Endothelial cell of umbilical vein (primary cell): ENCODE measurements at regions not wholly inside any gene's neighbourhood (a gene's known extent, or its start where the extent isn't known, plus 50 kb on each side); places are given as distances from the start of the nearest gene placed in this dataset.

Experiments used
- BruUV-seq: library from RNA; stranded (reverse); fragments of 400-500 nt; replicated peaks from 2 replicates; lab custom pipeline; 2021; lab: Mats Ljungman, UMichigan
- CTCF ChIA-PET: fragments of 300-600, 350-600 bp; sonication (Branson Sonifier 250); formaldehyde crosslinking; loops from one replicate; lab custom pipeline; 2021; ENCODE audit warnings: antibody characterized with exemption, inconsistent platforms; lab: Charles Lee
- POLR2A ChIA-PET: fragments of 300-600, 350-600 bp; sonication (Branson Sonifier 250); formaldehyde crosslinking; loops from one replicate; lab custom pipeline; 2021; ENCODE audit warnings: antibody characterized with exemption, inconsistent platforms; lab: Charles Lee
- DNase-seq: peaks from one replicate; pipeline ENCODE4 v3.0.0-alpha.2; 2011; ENCODE audit warnings: low read depth, low spot score
- FAIRE-seq: peaks from 2 replicates; lab custom pipeline; 2011; peaks lifted over from hg19 to GRCh38; lab: Jason Lieb, UNC
- H2AFZ ChIP-seq: 2 replicates; pipeline ENCODE4 v1.6.0; 2012; ENCODE audit warnings: low read depth, low read length, control low read depth, inconsistent platforms
- H3K27ac ChIP-seq: 2 replicates; pipeline ENCODE4 v1.5.1; 2011; ENCODE audit warnings: low read depth, mild to moderate bottlenecking, control low read depth, low read length, moderate library complexity; ENCODE audit not compliant: insufficient read depth
- H3K27me3 ChIP-seq, 2 experiments: 2 replicates each; pipeline versions ENCODE4 v1.6.0 to v1.6.1; 2011; ENCODE audit warnings: low read length in 2 of 2, mixed read lengths in 1 of 2; ENCODE audit not compliant: control insufficient read depth in 2 of 2, insufficient read depth in 2 of 2
- H3K36me3 ChIP-seq, 2 experiments: 2 replicates in 1 of 2; 3 replicates in 1 of 2; pipeline ENCODE4 v1.5.1; 2011; ENCODE audit warnings: low read length in 2 of 2, mild to moderate bottlenecking in 1 of 2, moderate library complexity in 1 of 2; ENCODE audit not compliant: control insufficient read depth in 2 of 2, insufficient read depth in 2 of 2; ENCODE audit errors: extremely low read depth in 1 of 2
- H3K4me1 ChIP-seq: 3 replicates; pipeline ENCODE4 v1.5.1; 2011; ENCODE audit warnings: mild to moderate bottlenecking, low read length; ENCODE audit not compliant: control insufficient read depth, insufficient read depth; ENCODE audit errors: extremely low read depth
- H3K4me2 ChIP-seq: 2 replicates; pipeline ENCODE4 v1.6.1; 2011; ENCODE audit warnings: low read length, control low read depth, mixed read lengths; ENCODE audit not compliant: insufficient read depth
- H3K4me3 ChIP-seq, 3 experiments: fragments of 200-600 bp in 1 of 3; sonication (generic), shearing (Covaris generic) in 1 of 3; replicated peaks in 1 of 3; 2 replicates each; pipeline ENCODE4 v1.5.1; 2011 to 2016; ENCODE audit warnings: control low read depth in 3 of 3, low read length in 3 of 3, mild to moderate bottlenecking in 2 of 3, inconsistent platforms in 1 of 3, low read depth in 1 of 3, moderate library complexity in 1 of 3; ENCODE audit not compliant: insufficient read depth in 1 of 3
- H3K79me2 ChIP-seq: 2 replicates; pipeline ENCODE4 v1.6.0; 2012; ENCODE audit warnings: low read length, inconsistent platforms; ENCODE audit not compliant: control insufficient read depth, insufficient read depth
- H3K9ac ChIP-seq: replicated peaks from 2 replicates; pipeline ENCODE3; 2011; ENCODE audit warnings: low read length, control low read depth; ENCODE audit not compliant: insufficient read depth; ENCODE audit errors: extremely low read depth
- H3K9me1 ChIP-seq: replicated peaks from 3 replicates; pipeline ENCODE4 v1.6.0; 2011; ENCODE audit warnings: mild to moderate bottlenecking, low read length; ENCODE audit not compliant: control insufficient read depth, insufficient read depth; ENCODE audit errors: extremely low read depth
- H3K9me3 ChIP-seq: replicated peaks from 2 replicates; pipeline ENCODE4 v1.5.1; 2012; ENCODE audit warnings: low read length, inconsistent platforms; ENCODE audit not compliant: control insufficient read depth, insufficient read depth
- H4K20me1 ChIP-seq: replicated peaks from 2 replicates; pipeline ENCODE3; 2011; ENCODE audit warnings: mild to moderate bottlenecking, low read length; ENCODE audit not compliant: control insufficient read depth, insufficient read depth; ENCODE audit errors: extremely low read depth
- CTCF ChIP-seq, 2 donors: IDR thresholded peaks; 1 replicate in 1 of 2; 2 replicates in 1 of 2; pipeline ENCODE4 v1.5.1; 2011; ENCODE audit warnings: low read length in 2 of 2, mild to moderate bottlenecking in 2 of 2, moderate library complexity in 2 of 2, control low read depth in 1 of 2, inconsistent platforms in 1 of 2, low read depth in 1 of 2; ENCODE audit not compliant: insufficient read depth in 1 of 2; ENCODE audit errors: extremely low read depth in 1 of 2
- EZH2 ChIP-seq: IDR thresholded peaks from 2 replicates; pipeline ENCODE4 v1.6.1; 2012; ENCODE audit warnings: borderline replicate concordance, low read depth, mild to moderate bottlenecking, moderate library complexity, low read length, inconsistent platforms; ENCODE audit not compliant: severe bottlenecking
- FOS ChIP-seq: IDR thresholded peaks from 2 replicates; pipeline ENCODE4 v1.6.1; 2011; ENCODE audit warnings: mild to moderate bottlenecking, low read length, moderate library complexity, borderline replicate concordance; ENCODE audit not compliant: insufficient read depth
- GATA2 ChIP-seq: IDR thresholded peaks from 2 replicates; pipeline ENCODE4 v1.7.0; 2011; ENCODE audit warnings: low read depth, mild to moderate bottlenecking, moderate library complexity, mixed read lengths, low read length; ENCODE audit not compliant: insufficient read length, insufficient read depth
- JUN ChIP-seq: IDR thresholded peaks from 2 replicates; pipeline ENCODE4 v1.6.1; 2011; ENCODE audit warnings: borderline replicate concordance, low read depth; ENCODE audit not compliant: insufficient read length, insufficient read depth
- MAX ChIP-seq: IDR thresholded peaks from 2 replicates; pipeline ENCODE4 v1.6.1; 2011; ENCODE audit not compliant: insufficient read depth, insufficient read length
- MYC ChIP-seq: IDR thresholded peaks from one replicate; pipeline ENCODE4 v1.6.1; 2011; ENCODE audit warnings: mild to moderate bottlenecking, low read depth, low read length
- POLR2A ChIP-seq: IDR thresholded peaks from 2 replicates; pipeline ENCODE4 v1.6.1; 2012; ENCODE audit warnings: low read depth, mild to moderate bottlenecking, control low read depth, low read length
- POLR2AphosphoS5 ChIP-seq: IDR thresholded peaks from 2 replicates; pipeline ENCODE4 v1.6.1; 2012; ENCODE audit warnings: low read depth, mild to moderate bottlenecking, control low read depth, low read length, moderate library complexity; ENCODE audit not compliant: insufficient read depth
- dilution Hi-C: fragments of 300-500 bp; cut with MboI; formaldehyde crosslinking; loops from one replicate; pipeline ENCODE4 v1.15.0; 2019; ENCODE audit warnings: low sequenced_read_pairs; ENCODE audit not compliant: extremely low pct_ligation_motif_present
- intact Hi-C: fragments of 100-400 bp; cut with micrococcal nuclease; formaldehyde crosslinking; loops from one replicate; pipeline ENCODE4 v1.10.0; 2022

GRCh38 chr6:132202574-132202973, 198.7 kb downstream of the MOXD1 start:
- Histone ChIP-seq H4K20me1 (no peaks in the 10 kb centered on the region), H3K4me3 (no peak overlapping the region), H3K36me3 (no peaks in the 10 kb centered on the region), H3K27ac (no peak overlapping the region), H3K9me1 (no peaks in the 10 kb centered on the region), H3K4me2 (no peak overlapping the region), H3K27me3 (no peaks in the 10 kb centered on the region), H3K9ac (no peak overlapping the region), H3K79me2 (no peaks in the 10 kb centered on the region), H3K9me3 (no peaks in the 10 kb centered on the region), H3K4me1 (peaks cover 12% of the 10 kb centered on the region), H2AFZ (no peak overlapping the region)
- CTCF ChIA-PET = interaction anchor here (0.6 to 1.9 kb wide), 6 partner anchors 11 to 242 kb away, joined by 3 to 8 read pairs (median 4); no protein-coding TSS in a partner anchor
- intact Hi-C loops (no loop called here), dilution Hi-C loops (no loop called here)
- TF ChIP-seq POLR2AphosphoS5 (no peak), MYC (no peak), MAX (no peak), JUN (no peak), GATA2 (no peak), EZH2 (no peak), FOS (no peak)
- DNase-seq = peak; percentile 20
- no TSS peak for BruUV-seq
- FAIRE-seq = no peak
- POLR2A ChIA-PET = no interaction called here

- Histone ChIP-seq H3K9ac (no peak overlapping the region), H3K4me1 (peaks cover 12% of the 10 kb centered on the region), H3K79me2 (no peaks in the 10 kb centered on the region), H3K36me3 (no peaks in the 10 kb centered on the region), H3K27ac (peak overlapping the region; percentile 22), H3K4me3 (no peak overlapping the region), H3K9me3 (no peaks in the 10 kb centered on the region), H3K4me2 (peak overlapping the region; percentile 30), H3K9me1 (no peaks in the 10 kb centered on the region), H4K20me1 (no peaks in the 10 kb centered on the region), H2AFZ (peak overlapping the region; percentile 26), H3K27me3 (no peaks in the 10 kb centered on the region)
- dilution Hi-C loops (no loop called here), intact Hi-C loops (no loop called here)
- TF ChIP-seq MYC (no peak), EZH2 (no peak), POLR2A (no peak), POLR2AphosphoS5 (no peak), CTCF (IDR thresholded peaks at IDR 0.05; ENCODE audit: extremely low read depth in 1 of 2, insufficient read depth in 1 of 2, low read depth in 1 of 2, low read length in 2 of 2) (no peak), JUN (peak; percentile 33), FOS (peak; percentile 88), MAX (no peak), GATA2 (no peak)
- DNase-seq = peak; percentile 32
- FAIRE-seq = no peak
- ChIA-PET POLR2A (no interaction called here), CTCF (interaction anchor here (0.8 to 3.8 kb wide), 2 partner anchors 18 to 19 kb away, joined by 3 to 15 read pairs; no protein-coding TSS in a partner anchor)
- no TSS peak for BruUV-seq
Measured at GRCh38 chr6:132199343-132199742, 201.9 kb downstream of the MOXD1 start.
